Mammary epithelial cell (primary cell): ENCODE measurements at regions not wholly inside any gene's neighbourhood (a gene's known extent, or its start where the extent isn't known, plus 50 kb on each side); places are given as distances from the start of the nearest gene placed in this dataset.

Experiments used
- EZH2 ChIP-seq: IDR thresholded peaks from 2 replicates; pipeline ENCODE4 v1.6.1; 2012; ENCODE audit warnings: low read length, inconsistent platforms, borderline replicate concordance
- TF ChIP-seq, protein P1 (sequence below), 2 donors: IDR thresholded peaks in 1 of 2; conservative IDR thresholded peaks in 1 of 2; 2 replicates each; pipeline ENCODE4 v1.5.1; 2011 to 2012; ENCODE audit warnings: inconsistent platforms in 2 of 2, low read length in 2 of 2, mild to moderate bottlenecking in 2 of 2, control low read depth in 1 of 2, low read depth in 1 of 2; ENCODE audit not compliant: insufficient read depth in 1 of 2; ENCODE audit errors: extremely low read depth in 1 of 2

DNA sequence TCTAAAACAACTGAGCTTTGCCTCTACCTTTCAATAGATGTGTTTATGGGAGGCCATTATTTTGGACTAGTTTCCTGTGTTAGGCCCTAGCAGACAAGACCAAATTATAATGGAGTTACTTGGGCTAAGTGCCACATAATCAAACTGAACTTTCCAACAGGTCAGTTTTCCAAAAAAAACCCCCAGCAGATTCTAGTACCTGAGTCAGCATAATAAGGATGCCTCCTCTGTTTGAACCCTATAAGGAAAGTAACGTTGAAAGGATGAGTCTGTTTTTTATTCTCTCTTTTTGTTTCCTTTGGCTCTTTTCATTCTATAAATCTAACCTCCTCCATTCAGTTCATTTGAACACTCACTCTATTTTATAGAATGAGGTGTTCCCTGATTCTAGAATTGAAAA, 148.1 kb upstream of the FAM3C start:
- TF ChIP-seq, protein P1, sequence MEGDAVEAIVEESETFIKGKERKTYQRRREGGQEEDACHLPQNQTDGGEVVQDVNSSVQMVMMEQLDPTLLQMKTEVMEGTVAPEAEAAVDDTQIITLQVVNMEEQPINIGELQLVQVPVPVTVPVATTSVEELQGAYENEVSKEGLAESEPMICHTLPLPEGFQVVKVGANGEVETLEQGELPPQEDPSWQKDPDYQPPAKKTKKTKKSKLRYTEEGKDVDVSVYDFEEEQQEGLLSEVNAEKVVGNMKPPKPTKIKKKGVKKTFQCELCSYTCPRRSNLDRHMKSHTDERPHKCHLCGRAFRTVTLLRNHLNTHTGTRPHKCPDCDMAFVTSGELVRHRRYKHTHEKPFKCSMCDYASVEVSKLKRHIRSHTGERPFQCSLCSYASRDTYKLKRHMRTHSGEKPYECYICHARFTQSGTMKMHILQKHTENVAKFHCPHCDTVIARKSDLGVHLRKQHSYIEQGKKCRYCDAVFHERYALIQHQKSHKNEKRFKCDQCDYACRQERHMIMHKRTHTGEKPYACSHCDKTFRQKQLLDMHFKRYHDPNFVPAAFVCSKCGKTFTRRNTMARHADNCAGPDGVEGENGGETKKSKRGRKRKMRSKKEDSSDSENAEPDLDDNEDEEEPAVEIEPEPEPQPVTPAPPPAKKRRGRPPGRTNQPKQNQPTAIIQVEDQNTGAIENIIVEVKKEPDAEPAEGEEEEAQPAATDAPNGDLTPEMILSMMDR (conservative IDR thresholded peaks at IDR 0.05 in 1 of 2, IDR thresholded peaks at IDR 0.05 in 1 of 2; ENCODE audit: extremely low read depth in 1 of 2, insufficient read depth in 1 of 2, low read depth in 1 of 2, low read length in 2 of 2) = no peak
- TF ChIP-seq EZH2 = no peak
